Liver (tissue), 8 donors: ENCODE measurements at regions not wholly inside any gene's neighbourhood (a gene's known extent, or its start where the extent isn't known, plus 50 kb on each side); places are given as distances from the start of the nearest gene placed in this dataset.

Experiments used
- DNase-seq: peaks from one replicate; pipeline ENCODE4 v3.0.0-alpha.2; 2017; ENCODE audit warnings: low spot score
- H3K27ac ChIP-seq, 2 donors: one replicate each; pipeline ENCODE4 v1.7.0; 2013; ENCODE audit warnings: inconsistent platforms in 2 of 2, low read length in 2 of 2, control low read depth in 1 of 2, low read depth in 1 of 2, mild to moderate bottlenecking in 1 of 2
- H3K27me3 ChIP-seq, 4 donors: one replicate each; pipeline versions ENCODE4 v1.6.1 to v1.7.0; 2013; ENCODE audit warnings: low read length in 3 of 4, inconsistent platforms in 1 of 4, mild to moderate bottlenecking in 1 of 4, moderate library complexity in 1 of 4; ENCODE audit not compliant: control insufficient read depth in 4 of 4, insufficient read depth in 4 of 4
- H3K36me3 ChIP-seq, 4 donors: one replicate each; pipeline versions ENCODE4 v1.6.1 to v1.7.0; 2013; ENCODE audit warnings: low read length in 3 of 4, mild to moderate bottlenecking in 3 of 4, low read depth in 1 of 4, moderate library complexity in 1 of 4; ENCODE audit not compliant: control insufficient read depth in 4 of 4, insufficient read depth in 3 of 4
- H3K4me1 ChIP-seq, 4 donors: one replicate each; pipeline versions ENCODE4 v1.6.1 to v1.7.0; 2013; ENCODE audit warnings: low read length in 3 of 4, mild to moderate bottlenecking in 3 of 4, moderate library complexity in 1 of 4; ENCODE audit not compliant: control insufficient read depth in 4 of 4, insufficient read depth in 4 of 4
- H3K4me3 ChIP-seq, 3 donors: one replicate each; pipeline versions ENCODE4 v1.6.1 to v1.7.0; 2013; ENCODE audit warnings: low read length in 3 of 3, control low read depth in 1 of 3, low read depth in 1 of 3, mild to moderate bottlenecking in 1 of 3
- H3K9ac ChIP-seq, 2 donors: one replicate each; pipeline ENCODE4 v1.7.0; 2013; ENCODE audit warnings: low read length in 2 of 2, mild to moderate bottlenecking in 2 of 2, moderate library complexity in 2 of 2, control low read depth in 1 of 2, low read depth in 1 of 2
- H3K9me3 ChIP-seq, 4 donors: one replicate each; pipeline versions ENCODE4 v1.6.1 to v1.7.0; 2013; ENCODE audit warnings: low read length in 3 of 4; ENCODE audit not compliant: control insufficient read depth in 4 of 4
- CTCF ChIP-seq: fragments of 150-350 bp; IDR thresholded peaks from 2 replicates; pipeline ENCODE4 v1.5.1; 2017; ENCODE audit warnings: improper control_type of control experiment, low read depth, low read length; ENCODE audit not compliant: missing input control
- EGR1 ChIP-seq, 2 donors: IDR thresholded peaks; 2 replicates each; pipeline ENCODE4 v1.6.1; 2016 to 2018; ENCODE audit warnings: antibody characterized with exemption in 2 of 2, low read depth in 2 of 2
- FOXA1 ChIP-seq: IDR thresholded peaks from 2 replicates; pipeline ENCODE4 v1.6.1; 2016; ENCODE audit warnings: antibody characterized with exemption
- FOXA2 ChIP-seq: IDR thresholded peaks from 2 replicates; pipeline ENCODE4 v1.6.1; 2016; ENCODE audit warnings: antibody characterized with exemption
- GABPA ChIP-seq, 2 donors: IDR thresholded peaks in 1 of 2; conservative IDR thresholded peaks in 1 of 2; 2 replicates each; pipeline ENCODE4 v1.6.1; 2016; ENCODE audit warnings: antibody characterized with exemption in 2 of 2, mild to moderate bottlenecking in 1 of 2, moderate library complexity in 1 of 2
- HNF4A ChIP-seq, 2 donors: conservative IDR thresholded peaks; 2 replicates each; pipeline ENCODE4 v1.6.1; 2016; ENCODE audit warnings: antibody characterized with exemption in 2 of 2, mild to moderate bottlenecking in 2 of 2
- JUND ChIP-seq, 2 donors: IDR thresholded peaks; 2 replicates each; pipeline ENCODE4 v1.6.1; 2016; ENCODE audit warnings: antibody characterized with exemption in 2 of 2
- MAX ChIP-seq: IDR thresholded peaks from 2 replicates; pipeline ENCODE4 v1.6.1; 2016; ENCODE audit warnings: antibody characterized with exemption
- NR2F2 ChIP-seq: IDR thresholded peaks from 2 replicates; pipeline ENCODE4 v1.6.1; 2016; ENCODE audit warnings: antibody characterized with exemption
- REST ChIP-seq: IDR thresholded peaks from 2 replicates; pipeline ENCODE4 v1.6.1; 2016; ENCODE audit warnings: antibody characterized with exemption, mild to moderate bottlenecking
- RXRA ChIP-seq, 2 donors: IDR thresholded peaks; 2 replicates each; pipeline ENCODE4 v1.6.1; 2017 to 2018; ENCODE audit warnings: antibody characterized with exemption in 2 of 2, mild to moderate bottlenecking in 1 of 2
- SP1 ChIP-seq: IDR thresholded peaks from 2 replicates; pipeline ENCODE4 v1.6.1; 2018; ENCODE audit warnings: antibody characterized with exemption, mild to moderate bottlenecking
- TAF1 ChIP-seq: conservative IDR thresholded peaks from 2 replicates; pipeline ENCODE4 v1.6.1; 2016; ENCODE audit warnings: antibody characterized with exemption, mild to moderate bottlenecking
- YY1 ChIP-seq: IDR thresholded peaks from 2 replicates; pipeline ENCODE4 v1.6.1; 2016; ENCODE audit warnings: antibody characterized with exemption, mild to moderate bottlenecking
- WGBS: extraction: QIAGEN DNeasy Blood & Tissue Kit; methylation state at CpG from one replicate; pipeline ENCODE4 v1.1.7; 2013; 5-methylcytosine and 5-hydroxymethylcytosine counted together
- donor health status: healthy.
- donor health status: healthy.
- donor health status: healthy.
- donor health status: healthy.
- donor health status: healthy.

GRCh38 chr6:168219804-168220203, 99.8 kb downstream of the DACT2 start (continued):
- no peak for TF ChIP-seq HNF4A (conservative IDR thresholded peaks at IDR 0.05)

GRCh38 chr6:168218785-168219566, 100.6 kb downstream of the DACT2 start:
- Histone ChIP-seq H3K9me3 (no peaks in the 10 kb centered on the region), H3K36me3 (no peaks in the 10 kb centered on the region), H3K9ac (no peak overlapping the region), H3K27ac (no peak overlapping the region), H3K27me3 (no peaks in the 10 kb centered on the region), H3K4me3 (no peak overlapping the region), H3K4me1 (peaks cover 2 to 14% (median 7%) of the 10 kb centered on the region in 4 donors)
- DNase-seq: no peak
- 93% methylated on average over 12 of the region's 12 CpGs for WGBS
- no peak for TF ChIP-seq SP1
- TF ChIP-seq GABPA (IDR thresholded peaks at IDR 0.05 in 1 of 2, conservative IDR thresholded peaks at IDR 0.05 in 1 of 2): no peak
- TF ChIP-seq REST: no peak
- TF ChIP-seq FOXA1: no peak
- TF ChIP-seq CTCF: no peak
- no peak for TF ChIP-seq TAF1

- Histone ChIP-seq H3K27ac (no peak overlapping the region), H3K27me3 (no peaks in the 10 kb centered on the region), H3K4me3 (no peak overlapping the region), H3K9me3 (no peaks in the 10 kb centered on the region), H3K9ac (no peak overlapping the region), H3K4me1 (peaks cover 2 to 14% (median 7%) of the 10 kb centered on the region in 4 donors), H3K36me3 (no peaks in the 10 kb centered on the region)
- DNase-seq: no peak
- WGBS: 84% methylated on average over 9 of the region's 9 CpGs
- TF ChIP-seq FOXA2 (no peak), YY1 (no peak), RXRA (IDR thresholded peaks at IDR 0.05) (no peak), REST (no peak), HNF4A (conservative IDR thresholded peaks at IDR 0.05) (no peak), EGR1 (IDR thresholded peaks at IDR 0.05; ENCODE audit: low read depth in 2 of 2) (no peak), CTCF (no peak), JUND (IDR thresholded peaks at IDR 0.05) (no peak), MAX (no peak), TAF1 (no peak), NR2F2 (no peak), GABPA (IDR thresholded peaks at IDR 0.05 in 1 of 2, conservative IDR thresholded peaks at IDR 0.05 in 1 of 2) (no peak), FOXA1 (no peak)
Observed at GRCh38 chr6:168217880-168218537, 101.6 kb downstream of the DACT2 start.
